HL-60 (cell line): ENCODE measurements at regions not wholly inside any gene's neighbourhood (a gene's known extent, or its start where the extent isn't known, plus 50 kb on each side); places are given as distances from the start of the nearest gene placed in this dataset.
A peak's percentile ranks its signal among the peaks of the same experiment; 100 is the strongest.

Experiments
- DNase-seq, 2 experiments: peaks; one replicate each; pipeline ENCODE4 v3.0.0-alpha.2; 2010 to 2020; ENCODE audit warnings: low read depth in 1 of 2, low spot score in 1 of 2
- H3K27ac ChIP-seq: fragments of 250-450 bp; sonication (Bioruptor Pico); replicated peaks from 2 replicates; pipeline ENCODE4 v1.5.1; 2020; ENCODE audit warnings: mild to moderate bottlenecking, moderate library complexity
- H3K27me3 ChIP-seq: fragments of 250-450 bp; sonication (Bioruptor Pico); 2 replicates; pipeline ENCODE4 v1.5.1; 2021; ENCODE audit warnings: mild to moderate bottlenecking, moderate library complexity; ENCODE audit not compliant: insufficient read depth, poor library complexity, severe bottlenecking
- H3K4me3 ChIP-seq: replicated peaks from 2 replicates; pipeline ENCODE4 v1.5.1; 2011; ENCODE audit warnings: mild to moderate bottlenecking, control low read depth, low read length; ENCODE audit not compliant: insufficient read depth
- GABPA ChIP-seq: IDR thresholded peaks from 2 replicates; pipeline ENCODE4 v1.6.1; 2012; ENCODE audit warnings: low read depth
- POLR2AphosphoS5 ChIP-seq: IDR thresholded peaks from 2 replicates; pipeline ENCODE4 v1.6.1; 2012; ENCODE audit warnings: low read depth
- REST ChIP-seq: IDR thresholded peaks from 2 replicates; pipeline ENCODE4 v1.6.1; 2012; ENCODE audit warnings: low read depth; ENCODE audit not compliant: insufficient replicate concordance
- SPI1 ChIP-seq: IDR thresholded peaks from 2 replicates; pipeline ENCODE4 v1.6.1; 2012; ENCODE audit warnings: low read depth, mild to moderate bottlenecking, borderline replicate concordance
- TF ChIP-seq, protein P1 (sequence below): IDR thresholded peaks from one replicate; pipeline ENCODE4 v1.5.1; 2011; ENCODE audit warnings: low read length, control low read depth, inconsistent platforms; ENCODE audit not compliant: insufficient read depth

DNA sequence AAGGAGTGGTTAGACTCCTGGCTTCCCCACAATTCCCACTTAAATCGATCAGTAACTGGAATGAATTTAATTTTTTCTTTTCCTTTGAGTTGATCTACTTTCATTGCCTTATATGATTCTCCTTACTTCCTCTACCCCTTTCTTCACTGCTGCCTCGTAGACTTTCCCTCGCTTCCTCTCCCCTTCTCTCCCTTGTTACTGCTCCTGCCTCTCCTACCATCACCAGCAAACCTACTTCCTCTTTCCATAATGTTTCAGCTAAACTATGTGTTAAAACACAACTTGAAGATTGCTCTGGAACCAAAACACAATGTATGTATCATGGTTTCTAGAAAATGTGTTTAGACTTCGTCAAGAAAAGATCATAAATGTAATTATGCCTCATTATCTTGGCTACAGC, 132.0 kb upstream of the TET2 start:
- Histone ChIP-seq H3K4me3 (no peak overlapping the region), H3K27me3 (no peaks in the 10 kb centered on the region), H3K27ac (peak overlapping the region; percentile 65)
- TF ChIP-seq REST (no peak), GABPA (no peak), POLR2AphosphoS5 (no peak), SPI1 (peak; percentile 91)
- peak; percentile 67 to 83 for DNase-seq

DNA sequence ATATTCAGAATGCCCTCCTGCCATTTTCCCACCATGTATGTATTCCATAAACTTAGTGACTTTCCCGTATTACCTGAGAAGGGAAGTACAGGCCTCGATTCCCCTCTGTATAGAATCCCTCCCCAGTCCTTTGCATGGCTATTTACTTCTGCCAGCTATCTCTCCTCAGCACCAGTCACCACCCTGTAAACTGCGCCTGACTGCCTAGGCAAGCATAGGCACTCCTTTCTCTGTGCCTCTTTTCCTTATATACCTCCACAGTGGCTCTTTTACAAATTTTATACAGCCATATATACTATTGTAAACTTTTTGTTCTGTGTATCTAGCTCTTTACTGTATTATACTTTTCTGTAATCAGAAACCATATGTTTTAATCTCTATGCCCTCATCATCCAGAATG, 130.9 kb upstream of the TET2 start:
- no peak for DNase-seq
- Histone ChIP-seq H3K4me3 (no peak overlapping the region), H3K27me3 (no peaks in the 10 kb centered on the region), H3K27ac (no peak overlapping the region)
- TF ChIP-seq REST (no peak), GABPA (no peak), SPI1 (no peak), POLR2AphosphoS5 (no peak)
- TF ChIP-seq, protein P1, sequence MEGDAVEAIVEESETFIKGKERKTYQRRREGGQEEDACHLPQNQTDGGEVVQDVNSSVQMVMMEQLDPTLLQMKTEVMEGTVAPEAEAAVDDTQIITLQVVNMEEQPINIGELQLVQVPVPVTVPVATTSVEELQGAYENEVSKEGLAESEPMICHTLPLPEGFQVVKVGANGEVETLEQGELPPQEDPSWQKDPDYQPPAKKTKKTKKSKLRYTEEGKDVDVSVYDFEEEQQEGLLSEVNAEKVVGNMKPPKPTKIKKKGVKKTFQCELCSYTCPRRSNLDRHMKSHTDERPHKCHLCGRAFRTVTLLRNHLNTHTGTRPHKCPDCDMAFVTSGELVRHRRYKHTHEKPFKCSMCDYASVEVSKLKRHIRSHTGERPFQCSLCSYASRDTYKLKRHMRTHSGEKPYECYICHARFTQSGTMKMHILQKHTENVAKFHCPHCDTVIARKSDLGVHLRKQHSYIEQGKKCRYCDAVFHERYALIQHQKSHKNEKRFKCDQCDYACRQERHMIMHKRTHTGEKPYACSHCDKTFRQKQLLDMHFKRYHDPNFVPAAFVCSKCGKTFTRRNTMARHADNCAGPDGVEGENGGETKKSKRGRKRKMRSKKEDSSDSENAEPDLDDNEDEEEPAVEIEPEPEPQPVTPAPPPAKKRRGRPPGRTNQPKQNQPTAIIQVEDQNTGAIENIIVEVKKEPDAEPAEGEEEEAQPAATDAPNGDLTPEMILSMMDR: no peak

DNA sequence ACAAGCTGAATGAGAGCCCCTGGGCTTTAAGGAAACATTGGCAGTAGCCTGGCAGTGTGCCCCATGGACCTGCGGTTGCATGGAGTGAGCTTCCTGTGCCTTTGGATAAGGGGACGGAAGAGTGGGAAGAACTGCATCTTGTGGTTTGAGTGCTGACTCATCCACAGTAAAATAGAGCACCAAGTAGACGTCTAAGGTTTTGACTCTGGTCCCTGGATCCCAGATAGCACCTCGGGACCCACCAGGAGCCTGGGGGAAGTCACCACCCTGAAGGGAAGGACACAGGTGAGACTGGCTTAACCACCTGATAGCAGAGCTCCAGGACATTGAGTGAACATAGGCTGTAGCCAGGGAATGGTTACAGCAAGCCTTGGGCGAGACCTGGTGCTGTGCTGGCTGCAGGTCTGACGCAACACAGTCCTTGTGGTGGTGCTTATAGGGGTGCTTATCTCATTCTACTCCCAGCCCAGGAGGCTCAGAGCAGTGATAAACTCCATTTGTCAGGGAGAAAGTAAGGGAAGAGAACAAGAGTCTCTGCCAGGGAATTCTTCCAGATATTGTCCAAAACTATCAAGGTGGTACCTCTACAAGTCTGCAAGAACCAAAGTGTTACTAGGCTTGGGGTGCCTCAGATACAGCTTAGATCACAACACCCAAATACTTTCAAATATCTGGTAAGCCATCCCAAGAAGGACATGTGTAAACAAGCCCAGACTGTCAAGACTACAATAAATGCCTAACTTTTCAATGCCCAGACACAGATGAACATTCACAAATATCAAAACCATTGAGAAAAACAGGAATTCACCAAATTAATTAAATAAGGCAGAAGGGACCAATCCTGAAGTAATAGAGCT, 123.6 kb upstream of the TET2 start:
- TF ChIP-seq POLR2AphosphoS5 (peak; percentile 32; the same call in 1 of the 2 replicates), SPI1 (no peak)
- DNase-seq: peak; percentile 59 to 64
- H3K4me3 ChIP-seq: no peak overlapping the region
- no peaks in the 10 kb centered on the region for H3K27me3 ChIP-seq
- H3K27ac ChIP-seq: 0 out of 2 replicates have a peak overlapping the region, but pooled peaks have one; percentile 2

DNA sequence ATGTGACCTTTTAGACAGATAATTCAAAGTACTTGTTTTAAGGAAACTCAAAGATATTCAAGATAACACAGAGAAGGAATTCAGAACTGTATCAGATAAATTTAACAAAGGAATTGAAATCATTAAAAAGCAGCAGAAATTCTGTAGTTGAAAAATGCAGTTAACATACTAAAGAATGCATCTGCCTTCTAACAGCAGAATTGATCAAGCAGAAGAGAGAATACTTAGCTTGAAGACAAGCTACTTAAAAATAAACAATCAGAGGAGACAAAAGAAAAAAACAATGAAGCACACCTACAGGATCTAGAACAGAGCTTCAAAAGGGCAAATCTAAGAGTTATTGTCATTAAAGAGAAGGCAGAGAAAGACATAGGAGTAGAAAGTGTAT, 123.0 kb upstream of the TET2 start:
- no peak for DNase-seq
- no peaks in the 10 kb centered on the region for H3K27me3 ChIP-seq
- H3K4me3 ChIP-seq: no peak overlapping the region
- TF ChIP-seq POLR2AphosphoS5 (no peak), GABPA (no peak), SPI1 (no peak), REST (no peak)
- TF ChIP-seq, protein P1: no peak
- no peak overlapping the region for H3K27ac ChIP-seq
